ENCODE measurements at regions not wholly inside any gene's neighbourhood (a gene's known extent, or its start where the extent isn't known, plus 50 kb on each side); places are given as distances from the start of the nearest gene placed in this dataset.

- DNase-seq = no peak
Measured at GRCh38 chr2:45300026-45300750, 290.9 kb upstream of the SIX2 start.

DNA sequence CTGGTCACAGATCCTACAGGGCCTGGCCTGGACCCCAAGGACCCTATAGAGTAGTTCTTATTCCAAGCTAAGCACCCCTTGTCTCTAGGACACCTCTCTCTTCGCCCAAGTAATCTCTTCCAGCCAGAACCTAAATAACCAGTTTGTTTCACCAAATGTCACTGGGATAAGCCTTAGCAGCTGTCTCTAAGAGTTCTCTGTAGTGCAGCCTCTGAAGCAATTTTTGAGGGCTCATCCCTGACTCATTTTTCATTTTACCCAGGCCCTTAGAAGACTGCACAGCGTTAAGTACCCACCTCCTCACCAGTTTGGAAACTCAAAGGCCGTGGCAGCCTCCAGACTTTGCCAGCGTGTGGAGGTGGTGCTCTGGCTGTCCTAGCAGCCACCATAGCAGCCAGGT, 290.1 kb upstream of the SIX2 start:
- no peak for DNase-seq

DNA sequence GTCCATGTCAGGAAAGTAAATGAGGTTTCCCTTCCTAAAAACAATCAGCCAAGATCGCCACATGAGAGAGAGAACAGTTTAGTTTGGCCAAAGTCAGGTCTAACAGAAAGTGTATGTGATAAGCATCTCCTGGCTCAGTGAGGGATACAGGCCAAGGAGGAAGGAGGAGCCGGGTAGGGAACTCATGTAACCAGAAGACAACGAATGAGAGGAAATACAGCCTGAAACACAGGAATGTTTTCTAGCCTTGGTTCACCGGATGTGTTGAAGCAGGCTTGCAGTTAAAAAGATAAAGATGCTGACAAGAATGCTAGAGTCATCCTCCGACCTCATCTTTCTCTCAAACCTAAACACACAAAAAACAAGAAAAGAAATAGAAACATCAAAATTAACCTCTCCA, 283.9 kb upstream of the SIX2 start:
- DNase-seq = no peak

DNA sequence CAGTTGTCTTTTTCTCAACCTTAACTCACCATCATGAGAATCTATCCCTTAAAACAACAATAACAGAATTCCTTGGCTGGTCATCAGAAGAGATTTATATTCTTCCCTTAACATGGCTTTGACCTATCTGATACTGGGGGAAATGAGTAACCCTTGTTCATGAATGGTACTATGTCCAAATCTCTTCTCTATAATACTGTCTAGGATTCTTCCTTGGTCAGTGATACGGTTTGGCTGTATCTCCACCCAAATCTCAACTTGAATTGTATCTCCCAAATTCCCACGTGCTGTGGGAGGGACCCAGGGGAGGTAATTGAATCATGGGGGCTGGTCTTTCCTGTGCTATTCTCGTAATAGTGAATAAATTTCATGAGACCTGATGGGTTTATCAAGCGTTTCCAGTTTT, 282.0 kb upstream of the SIX2 start:
- no peak for DNase-seq

DNA sequence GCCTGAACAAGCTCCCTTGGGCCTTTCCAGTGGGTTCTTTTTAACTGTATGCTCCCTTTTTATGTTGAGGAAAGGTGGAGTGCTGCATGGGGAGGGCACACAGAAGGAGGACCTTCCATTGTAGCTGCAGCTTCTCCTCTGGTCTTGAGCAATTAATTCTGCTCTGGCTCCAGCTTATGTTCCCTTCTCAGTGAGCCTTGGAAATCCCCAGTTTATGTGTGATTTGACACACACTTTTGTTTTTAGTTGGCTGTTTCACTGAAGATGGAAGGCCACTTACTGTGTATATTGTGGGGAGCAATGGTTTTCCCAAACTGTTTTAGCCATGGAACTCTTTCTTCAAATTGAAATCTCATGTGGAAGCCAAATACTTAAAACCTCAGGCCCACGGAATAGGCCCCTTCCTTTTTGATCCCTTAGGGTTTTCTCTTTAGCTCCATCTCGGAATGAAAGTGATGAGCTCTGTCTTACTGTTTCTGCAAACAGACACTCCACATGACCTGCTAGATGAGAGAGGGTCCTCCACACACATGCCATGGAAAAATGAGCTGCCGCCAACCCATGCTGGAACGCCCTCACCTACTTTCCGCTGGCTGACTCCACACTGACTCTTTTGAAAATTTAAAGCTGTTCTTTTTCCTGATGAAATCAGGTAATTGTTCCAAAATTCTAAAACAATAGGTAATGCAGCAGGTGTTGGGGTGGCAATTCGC, 280.9 kb upstream of the SIX2 start:
- no peak for DNase-seq

GRCh38 chr2:45288532-45289417, 279.5 kb upstream of the SIX2 start:
- no peak for DNase-seq

DNA sequence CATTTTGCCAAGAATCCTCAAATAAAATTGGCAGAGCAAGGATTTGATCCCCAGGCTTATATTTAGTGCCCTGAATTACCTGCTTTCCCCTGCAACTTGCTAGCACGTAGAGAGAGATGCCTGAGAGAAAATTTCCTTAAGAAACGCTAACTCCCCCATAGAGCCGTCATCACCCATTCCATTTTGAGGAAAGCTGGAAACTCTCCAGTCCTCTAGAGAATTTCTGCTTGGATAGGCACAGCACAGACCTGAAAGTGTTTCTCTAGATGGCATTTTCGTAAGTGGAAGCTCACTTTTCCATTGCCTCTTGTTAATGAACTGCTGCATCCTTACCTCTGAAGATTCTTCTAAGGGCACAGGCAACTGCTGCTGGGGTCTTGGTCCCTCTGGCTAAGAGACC, 277.8 kb upstream of the SIX2 start:
- no peak for DNase-seq

- DNase-seq = no peak
Measured at GRCh38 chr2:45285771-45286390, 276.6 kb upstream of the SIX2 start.

DNA sequence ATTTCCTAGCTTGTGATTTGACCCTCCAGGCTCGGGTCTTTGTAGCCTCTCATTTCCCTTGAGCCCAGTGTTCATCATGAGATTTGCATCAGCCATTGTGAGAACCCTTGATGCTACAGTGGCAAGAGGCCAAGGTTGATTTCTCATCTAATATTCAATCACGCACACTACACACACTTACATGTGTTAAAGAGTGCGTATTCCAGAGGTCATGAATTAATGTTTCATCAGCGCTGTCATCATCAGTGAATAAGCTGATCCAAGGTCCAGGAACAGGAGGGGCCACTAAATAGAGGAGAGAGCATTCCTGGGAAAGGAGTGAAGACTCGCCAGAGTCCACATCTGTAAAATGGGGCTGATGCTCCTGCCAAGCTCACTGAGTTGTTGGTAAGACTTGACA, 276.1 kb upstream of the SIX2 start:
- DNase-seq = no peak

DNA sequence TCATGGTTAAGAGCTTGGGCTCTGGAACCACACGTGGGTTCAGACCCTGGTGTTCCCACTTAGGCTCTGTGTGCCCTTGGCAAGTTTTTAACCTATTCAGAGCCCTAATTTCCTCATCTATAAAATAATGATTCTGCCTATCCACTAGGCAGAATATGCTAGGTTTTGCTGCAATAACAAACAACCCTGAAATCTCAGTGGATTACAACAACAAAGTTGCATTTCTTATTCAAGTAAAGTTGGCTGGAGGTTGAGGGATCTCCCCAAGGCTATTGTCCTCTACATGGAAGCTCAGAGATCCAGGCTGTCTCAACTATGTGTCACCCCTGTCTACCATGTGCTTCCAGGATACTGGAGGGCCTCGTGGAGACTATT, 275.4 kb upstream of the SIX2 start:
- no peak for DNase-seq

- DNase-seq = no peak
Measured at GRCh38 chr2:45283764-45284620, 274.7 kb upstream of the SIX2 start.

DNA sequence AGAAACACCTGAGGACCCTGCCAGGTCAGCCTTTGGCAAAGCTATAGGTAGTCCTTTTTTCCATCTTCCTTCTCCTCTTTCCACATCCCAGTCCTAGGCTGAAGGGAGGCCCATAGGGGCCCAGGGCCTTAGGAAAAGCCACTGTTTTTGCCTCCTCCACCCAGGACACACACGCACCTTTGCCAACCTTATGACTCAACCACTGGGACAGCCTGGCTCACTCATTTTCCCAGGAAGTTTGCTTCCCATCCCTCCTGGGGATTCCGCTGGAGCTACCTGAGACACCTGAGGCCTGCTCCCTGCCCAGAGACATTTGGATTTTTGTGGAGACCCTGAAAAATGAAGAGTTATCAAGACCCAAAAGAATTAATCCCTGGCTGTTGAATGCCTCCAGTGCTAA, 273.4 kb upstream of the SIX2 start:
- no peak for DNase-seq

DNA sequence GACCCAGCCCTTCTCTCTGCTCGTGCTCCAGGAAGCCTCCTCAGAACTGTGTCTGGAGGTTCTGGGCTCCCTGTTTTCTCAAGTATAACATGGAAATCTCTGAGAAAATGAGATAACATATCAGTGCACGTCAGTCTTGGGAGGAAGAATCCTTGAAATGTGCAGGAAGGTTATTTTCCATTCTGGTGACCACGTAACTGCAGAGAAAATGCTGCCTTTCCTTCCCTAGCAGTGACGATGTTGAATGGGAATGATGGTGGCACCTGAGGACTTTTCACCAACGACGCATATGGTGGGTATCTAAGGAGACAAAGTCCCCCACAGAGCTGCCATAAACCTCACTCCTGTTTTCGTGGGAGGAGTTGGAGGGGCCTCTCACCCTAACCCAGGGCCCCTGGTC, 272.1 kb upstream of the SIX2 start:
- no peak for DNase-seq

DNA sequence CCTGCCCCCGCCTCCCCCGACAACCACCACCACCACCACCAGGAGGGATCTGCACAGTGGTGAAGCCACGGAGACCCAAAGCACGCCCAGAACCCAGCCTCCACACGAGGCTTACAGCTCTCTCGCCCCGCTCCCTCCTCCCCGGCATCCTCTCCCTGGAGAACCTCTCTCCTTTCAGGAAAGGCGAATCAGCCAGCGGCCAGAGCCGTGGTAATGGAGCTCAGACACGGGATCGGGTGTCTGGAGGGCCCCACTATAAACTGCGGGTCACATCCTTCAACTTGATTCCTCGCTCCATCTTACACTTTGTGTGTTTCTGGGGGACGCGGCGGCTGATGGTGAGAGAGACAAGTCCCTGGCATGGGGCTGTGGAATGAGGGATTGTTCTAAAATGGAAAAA, 271.5 kb upstream of the SIX2 start:
- no peak for DNase-seq

- no peak for DNase-seq
Measured at GRCh38 chr2:45279356-45279755, 270.1 kb upstream of the SIX2 start.

- DNase-seq = no peak
Measured at GRCh38 chr2:45278365-45279078, 269.3 kb upstream of the SIX2 start.

- no peak for DNase-seq
Measured at GRCh38 chr2:45276914-45277313, 267.7 kb upstream of the SIX2 start.

- DNase-seq = no peak
Measured at GRCh38 chr2:45275806-45276205, 266.6 kb upstream of the SIX2 start.

- DNase-seq = no peak
Measured at GRCh38 chr2:45275242-45275805, 266.1 kb upstream of the SIX2 start.

DNA sequence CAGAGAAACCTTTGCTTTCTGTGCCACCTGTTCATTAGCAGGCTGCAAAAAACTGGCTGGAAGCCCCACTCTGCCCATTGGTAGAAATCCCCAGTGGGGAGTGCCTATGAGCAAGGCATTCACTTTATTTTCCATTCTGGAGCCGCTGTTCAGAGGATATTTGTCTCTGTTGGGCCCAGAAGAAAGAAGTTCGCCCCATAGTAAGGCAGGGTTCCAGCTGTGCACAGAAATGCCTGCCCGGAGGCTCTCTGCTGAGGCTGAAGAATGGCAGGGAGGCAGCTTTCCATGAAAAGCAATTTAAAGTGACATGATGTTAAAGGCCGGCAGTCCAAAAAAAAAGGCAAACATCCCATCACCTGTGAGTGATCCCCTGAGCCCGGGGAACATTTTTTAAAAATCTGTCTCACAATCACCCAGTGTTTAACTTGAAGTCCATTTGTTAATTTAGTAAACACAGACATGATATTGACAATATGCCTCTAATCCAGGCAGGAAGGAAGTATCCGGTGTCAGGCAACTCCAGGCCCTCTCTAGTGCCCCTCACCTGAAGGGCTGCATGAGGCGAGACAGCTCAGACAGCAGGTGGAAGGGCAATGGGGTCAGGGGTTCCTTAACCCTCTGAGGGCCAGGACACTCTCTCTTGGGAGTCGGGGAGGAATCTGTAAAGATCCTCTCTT, 265.1 kb upstream of the SIX2 start:
- no peak for DNase-seq

Data from GF-D8 (cell line).